GM18502 (cell line): ENCODE measurements at regions not wholly inside any gene's neighbourhood (a gene's known extent, or its start where the extent isn't known, plus 50 kb on each side); places are given as distances from the start of the nearest gene placed in this dataset.
"Not testable (repeated sequence)": the region's sequence is repeated elsewhere in the genome, so short reads cannot be mapped to it uniquely, and the experiment has no call there.

Experiments
- ATAC-seq: cut with Tn5 transposase; IDR thresholded peaks from one replicate; pipeline ENCODE4 v1.9.1; 2021; ENCODE audit warnings: mild to moderate bottlenecking; ENCODE audit not compliant: unreplicated experiment, poor library complexity

DNA sequence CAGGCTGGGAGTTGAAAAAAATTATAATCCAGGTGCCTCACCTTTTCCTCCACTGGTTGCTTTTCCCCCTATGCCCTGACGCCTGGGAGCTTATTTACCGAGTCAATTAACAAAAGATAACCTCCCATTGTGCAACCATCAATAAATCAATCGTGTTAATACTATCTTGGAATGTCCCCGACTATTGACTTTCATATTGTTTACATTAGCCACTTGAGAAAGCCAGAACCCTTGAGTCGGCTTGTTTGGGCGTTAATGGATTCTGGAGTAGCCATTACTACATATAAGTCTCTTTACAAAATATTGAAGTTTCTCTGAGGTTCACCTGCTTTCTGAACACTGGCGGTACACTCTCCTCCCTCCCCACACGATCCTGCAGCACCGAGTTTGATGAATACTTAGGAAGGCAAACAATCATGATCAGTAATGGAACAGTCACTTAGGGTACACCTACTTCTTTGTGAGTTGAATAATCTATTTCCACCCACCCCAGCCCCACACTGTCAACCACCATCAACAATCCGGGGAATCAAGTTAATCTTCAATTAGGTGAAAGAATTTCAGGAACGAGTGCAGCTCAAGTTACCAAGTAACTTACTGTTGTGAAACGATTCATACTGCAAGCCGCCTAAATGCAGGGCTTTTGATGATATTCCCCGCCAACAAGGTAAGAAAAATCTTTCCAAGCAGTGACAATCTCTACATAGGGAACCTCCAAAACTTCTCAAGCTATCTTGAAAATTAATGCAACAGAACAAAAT, 159.3 kb upstream of the NR2F2 start:
- no peak for ATAC-seq

GRCh38 chr15:96171853-96172296, 158.6 kb upstream of the NR2F2 start:
- no peak for ATAC-seq

GRCh38 chr15:96172417-96172816, 158.1 kb upstream of the NR2F2 start:
- ATAC-seq, result no peak

DNA sequence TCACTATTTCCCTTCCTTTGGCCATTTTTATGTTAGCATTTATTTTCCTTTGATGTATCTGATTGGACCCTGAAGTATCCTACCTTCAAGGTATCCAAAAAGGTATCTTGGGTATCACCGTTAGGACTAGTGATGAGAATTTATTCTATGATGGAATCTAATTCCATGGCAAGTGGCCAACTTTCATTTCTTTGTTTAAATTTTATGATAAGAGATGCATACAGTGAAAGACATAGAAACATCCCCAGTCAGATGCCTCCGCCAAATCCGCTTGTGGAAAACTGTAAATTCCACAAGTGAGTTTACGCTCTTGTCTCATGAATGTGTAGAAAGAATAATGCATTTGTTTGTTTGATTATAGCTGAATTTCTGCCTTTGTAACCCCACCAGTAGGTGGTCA, 153.7 kb upstream of the NR2F2 start:
- no peak for ATAC-seq

DNA sequence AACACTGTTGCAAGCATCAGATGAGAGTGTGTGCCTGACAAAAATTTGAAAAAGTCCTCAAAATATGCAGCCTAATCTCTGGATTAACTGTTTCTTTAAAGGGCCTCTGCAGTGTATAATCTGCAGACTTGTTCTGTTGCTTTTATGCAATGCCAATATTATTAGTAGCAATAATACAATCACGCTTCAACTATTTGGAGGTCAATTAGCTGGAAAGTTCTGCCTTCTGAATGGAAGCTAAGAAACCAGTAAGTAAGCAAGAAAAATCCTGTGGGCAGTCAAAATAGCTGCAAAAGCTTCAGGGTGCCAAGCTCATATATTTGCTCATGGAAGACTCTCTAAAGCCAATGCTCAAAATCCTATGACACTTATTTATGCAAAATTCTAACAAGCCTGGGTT, 153.2 kb upstream of the NR2F2 start:
- ATAC-seq, result no peak

DNA sequence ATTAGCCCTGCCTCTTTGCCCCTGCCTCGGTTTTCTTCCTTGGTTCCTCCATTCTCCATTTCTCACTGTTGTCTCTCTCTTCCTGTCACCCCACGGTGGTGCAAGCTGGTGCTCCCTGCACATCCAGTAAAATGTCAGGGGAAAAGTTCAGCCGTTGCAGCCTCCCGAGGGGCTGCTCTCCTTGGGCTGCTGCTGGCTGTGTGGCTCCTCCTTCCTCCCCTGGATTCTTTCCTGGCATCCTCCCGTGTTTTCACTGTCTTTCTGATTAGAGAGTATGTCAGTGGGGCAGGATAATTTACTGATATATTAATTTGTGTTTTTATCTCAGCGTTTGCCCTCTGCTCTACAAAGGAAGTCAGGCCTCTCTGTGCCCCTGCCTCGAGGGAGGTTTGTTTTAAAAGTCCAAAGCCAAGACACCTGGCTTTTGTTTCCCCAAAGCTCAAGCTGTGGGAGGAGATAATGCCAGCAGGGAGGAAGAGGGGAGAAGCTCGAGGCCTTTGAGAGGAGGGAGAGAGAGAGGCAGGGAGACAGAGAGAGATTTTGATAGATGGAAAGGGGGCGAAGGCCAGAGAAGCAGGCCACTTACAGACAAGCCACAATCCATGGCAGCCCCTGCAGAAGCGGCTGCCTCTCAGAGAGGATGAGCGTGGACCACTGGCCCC, 150.3 kb upstream of the NR2F2 start:
- ATAC-seq, result no peak

DNA sequence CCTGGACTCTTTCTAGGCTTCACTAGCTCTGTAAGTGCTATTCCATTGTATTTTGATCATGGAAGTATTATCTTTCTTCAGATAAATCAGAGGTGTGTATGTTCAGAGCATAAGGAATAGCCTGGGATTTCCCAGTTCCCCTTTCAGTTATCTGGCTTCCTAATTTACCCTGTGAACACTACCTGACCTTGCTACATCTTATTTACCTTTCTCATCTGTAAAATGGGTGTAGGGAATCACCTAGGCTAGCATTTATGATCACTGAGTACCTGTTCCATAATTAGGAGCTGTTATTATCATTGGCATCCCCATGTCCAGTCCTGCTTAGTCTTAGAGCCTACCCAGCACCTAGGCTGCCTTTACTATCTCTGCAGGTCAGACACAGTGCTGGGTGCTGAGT, 149.3 kb upstream of the NR2F2 start:
- ATAC-seq, result no peak

- no peak for ATAC-seq
Observed at GRCh38 chr15:96181873-96182301, 148.6 kb upstream of the NR2F2 start.

GRCh38 chr15:96182736-96183513, 147.6 kb upstream of the NR2F2 start:
- no peak for ATAC-seq

GRCh38 chr15:96183514-96183850, 147.0 kb upstream of the NR2F2 start:
- ATAC-seq, result no peak

- ATAC-seq, result no peak
Observed at GRCh38 chr15:96183867-96184266, 146.6 kb upstream of the NR2F2 start.

GRCh38 chr15:96184297-96184696, 146.2 kb upstream of the NR2F2 start:
- no peak for ATAC-seq

DNA sequence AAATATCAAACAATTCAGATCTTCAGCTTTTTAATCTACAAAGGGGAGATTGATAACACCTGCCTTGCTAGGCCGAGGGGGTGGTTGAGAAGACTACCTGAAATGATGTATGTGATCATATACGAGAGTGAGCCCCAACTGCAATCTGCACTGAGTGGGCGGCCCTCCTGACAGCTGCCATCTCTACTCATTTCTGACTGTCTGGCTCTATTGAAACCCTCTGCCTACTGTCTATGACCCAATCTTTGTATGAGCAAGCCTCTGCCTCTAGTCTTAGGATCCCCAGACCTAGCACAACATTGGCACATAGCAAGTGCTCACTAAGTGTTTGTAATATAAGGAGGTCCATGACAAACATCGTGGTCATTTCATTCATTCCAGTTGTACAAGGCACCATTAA, 144.4 kb upstream of the NR2F2 start:
- ATAC-seq, result no peak

- no peak for ATAC-seq
Observed at GRCh38 chr15:96187341-96188305, 142.9 kb upstream of the NR2F2 start.

DNA sequence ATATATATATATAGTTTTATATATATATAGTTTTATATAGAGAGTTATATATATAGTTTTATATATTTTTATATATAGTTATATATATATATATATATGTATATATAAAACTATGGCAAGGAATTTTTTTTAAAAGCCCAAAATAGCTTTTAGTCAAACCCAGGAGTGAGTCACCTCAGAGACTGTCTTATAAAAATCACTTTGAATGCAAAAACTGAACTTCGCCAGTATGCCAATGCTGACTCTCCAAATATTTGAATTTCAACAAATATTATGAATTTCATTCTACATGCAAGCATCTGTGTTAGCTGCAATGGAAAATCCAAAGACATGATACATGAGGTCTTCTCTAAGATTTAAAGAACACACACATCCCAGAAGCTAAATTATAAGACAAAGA, 132.8 kb upstream of the NR2F2 start:
- ATAC-seq, result no peak

- no peak for ATAC-seq
Observed at GRCh38 chr15:96199111-96199510, 131.4 kb upstream of the NR2F2 start.

DNA sequence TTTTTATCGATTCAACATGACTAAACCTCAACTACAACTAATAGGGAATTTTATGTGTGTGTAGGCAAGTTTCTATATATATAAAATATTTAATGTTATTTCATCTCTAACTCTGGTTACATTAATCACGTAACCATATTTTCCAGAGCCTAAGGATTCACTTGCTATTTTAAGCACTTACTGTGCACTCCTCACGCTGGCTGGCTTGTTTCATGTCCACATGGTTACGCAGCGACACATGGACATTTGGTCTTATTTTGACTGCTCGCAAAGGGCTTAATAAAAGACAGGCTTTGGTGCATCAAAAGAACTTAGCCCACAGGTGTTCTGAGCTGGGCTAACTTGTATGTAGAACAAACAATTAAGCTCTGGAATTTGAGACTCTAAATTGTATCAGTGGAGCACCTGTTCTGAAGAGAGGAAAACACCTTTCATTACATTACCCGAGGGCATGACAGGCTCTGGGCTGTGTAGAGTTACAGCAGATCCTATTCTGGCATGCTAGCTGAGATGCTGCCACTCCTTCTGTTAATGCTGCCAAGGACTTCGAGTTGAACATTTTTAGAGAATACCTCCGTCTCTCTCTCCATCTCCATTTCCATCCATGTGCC, 130.0 kb upstream of the NR2F2 start:
- no peak for ATAC-seq

DNA sequence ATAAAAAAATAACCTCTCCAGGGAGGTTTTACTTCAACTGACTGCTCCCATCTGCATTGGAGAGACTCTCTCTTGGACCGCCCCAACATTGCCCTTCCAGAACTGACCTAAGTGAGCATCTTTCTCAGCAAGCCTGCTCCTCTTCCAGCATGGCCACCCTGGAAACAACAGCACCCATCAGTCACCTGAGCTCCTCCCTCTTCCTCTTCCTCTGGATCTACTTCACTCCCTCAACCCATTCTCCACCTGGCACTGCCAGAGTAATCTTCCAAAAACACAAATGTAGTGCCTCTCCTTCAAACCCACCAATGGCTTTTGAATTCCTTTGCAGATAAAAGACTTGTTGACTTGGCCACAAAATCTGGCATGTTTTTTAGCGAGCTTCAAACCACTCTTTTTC, 128.8 kb upstream of the NR2F2 start:
- no peak for ATAC-seq

- ATAC-seq, result not testable (repeated sequence)
Observed at GRCh38 chr15:96205588-96205987, 124.9 kb upstream of the NR2F2 start.
